Hepatocyte (in vitro differentiated cells): ENCODE measurements at regions not wholly inside any gene's neighbourhood (a gene's known extent, or its start where the extent isn't known, plus 50 kb on each side); places are given as distances from the start of the nearest gene placed in this dataset.
A peak's percentile ranks its signal among the peaks of the same experiment; 100 is the strongest.

Source experiments
- DNase-seq: peaks from one replicate; pipeline ENCODE4 v3.0.0-alpha.2; 2016; ENCODE audit warnings: low spot score
- H2AFZ ChIP-seq: fragments of 200-600 bp; sonication (generic); 2 replicates; pipeline ENCODE4 v1.6.0; 2016; ENCODE audit warnings: antibody characterized with exemption, mild to moderate bottlenecking
- H3K27ac ChIP-seq: fragments of 200-600 bp; sonication (generic); 2 replicates; pipeline ENCODE4 v1.5.1; 2016; ENCODE audit warnings: mild to moderate bottlenecking
- H3K27me3 ChIP-seq: fragments of 200-600 bp; sonication (generic); 2 replicates; pipeline ENCODE4 v1.6.1; 2016
- H3K36me3 ChIP-seq: fragments of 200-600 bp; sonication (generic); replicated peaks from 2 replicates; pipeline ENCODE4 v1.5.1; 2016; ENCODE audit warnings: low read depth; ENCODE audit not compliant: insufficient read depth
- H3K4me1 ChIP-seq: fragments of 200-600 bp; sonication (generic); 2 replicates; pipeline ENCODE4 v1.5.1; 2016; ENCODE audit warnings: mild to moderate bottlenecking, moderate library complexity; ENCODE audit not compliant: insufficient read depth
- H3K4me2 ChIP-seq: fragments of 200-600 bp; sonication (generic); 2 replicates; pipeline ENCODE4 v1.6.0; 2016
- H3K4me3 ChIP-seq: fragments of 200-600 bp; sonication (generic); 2 replicates; pipeline ENCODE4 v1.5.1; 2016; ENCODE audit warnings: mild to moderate bottlenecking
- H3K79me2 ChIP-seq: fragments of 200-600 bp; sonication (generic); 2 replicates; pipeline ENCODE4 v1.6.0; 2017; ENCODE audit warnings: mild to moderate bottlenecking
- H3K9me2 ChIP-seq: fragments of 200-600 bp; sonication (generic); replicated peaks from 2 replicates; pipeline ENCODE4 v1.6.0; 2017; ENCODE audit warnings: mild to moderate bottlenecking; ENCODE audit not compliant: insufficient read depth
- H3K9me3 ChIP-seq: fragments of 200-600 bp; sonication (generic); 2 replicates; pipeline ENCODE4 v1.5.1; 2016; ENCODE audit warnings: low read depth, mild to moderate bottlenecking
- H4K20me1 ChIP-seq: fragments of 200-600 bp; sonication (generic); 2 replicates; pipeline ENCODE4 v1.6.0; 2016; ENCODE audit warnings: mild to moderate bottlenecking; ENCODE audit not compliant: insufficient read depth, poor library complexity, severe bottlenecking
- CTCF ChIP-seq: fragments of 200-600 bp; sonication (generic); IDR thresholded peaks from 2 replicates; pipeline ENCODE4 v1.5.1; 2016; ENCODE audit warnings: antibody characterized with exemption, mild to moderate bottlenecking; ENCODE audit not compliant: poor library complexity
- EZH2 ChIP-seq: fragments of 200-600 bp; sonication (generic); IDR thresholded peaks from 2 replicates; pipeline ENCODE4 v1.6.1; 2016; ENCODE audit warnings: antibody characterized with exemption, mild to moderate bottlenecking, borderline replicate concordance
- EZH2phosphoT487 ChIP-seq: fragments of 200-600 bp; sonication (generic); IDR thresholded peaks from one replicate; pipeline ENCODE4 v1.6.1; 2018; ENCODE audit warnings: antibody characterized with exemption, mild to moderate bottlenecking, low read depth, moderate library complexity; ENCODE audit not compliant: unreplicated experiment, severe bottlenecking
- WGBS: methylation state at CpG from one replicate; pipeline ENCODE4 v1.1.6; 2016; ENCODE audit warnings: low lambda C conversion rate; ENCODE audit errors: missing lambda C conversion rate; 5-methylcytosine and 5-hydroxymethylcytosine counted together

- Histone ChIP-seq H3K9me3 (no peaks in the 10 kb centered on the region), H3K79me2 (no peaks in the 10 kb centered on the region), H3K36me3 (no peaks in the 10 kb centered on the region), H4K20me1 (no peaks in the 10 kb centered on the region), H3K4me3 (no peak overlapping the region), H2AFZ (no peak overlapping the region), H3K4me1 (no peaks in the 10 kb centered on the region), H3K9me2 (no peaks in the 10 kb centered on the region), H3K27ac (no peak overlapping the region), H3K4me2 (no peak overlapping the region), H3K27me3 (no peaks in the 10 kb centered on the region)
- TF ChIP-seq EZH2 = no peak
- no peak for TF ChIP-seq CTCF
- no peak for TF ChIP-seq EZH2phosphoT487
- no peak for DNase-seq
- WGBS = 92% methylated on average over 2 of the region's 2 CpGs
Measured at GRCh38 chr5:72612810-72613209, 105.6 kb upstream of the ZNF366 start.

- Histone ChIP-seq H3K9me2 (no peaks in the 10 kb centered on the region), H3K4me1 (no peaks in the 10 kb centered on the region), H3K27me3 (no peaks in the 10 kb centered on the region), H3K79me2 (no peaks in the 10 kb centered on the region), H3K4me3 (no peak overlapping the region), H4K20me1 (no peaks in the 10 kb centered on the region), H2AFZ (no peak overlapping the region), H3K4me2 (no peak overlapping the region), H3K27ac (no peak overlapping the region), H3K36me3 (no peaks in the 10 kb centered on the region), H3K9me3 (no peaks in the 10 kb centered on the region)
- TF ChIP-seq EZH2 (no peak), CTCF (peak; percentile 88)
- peak; percentile 88 for DNase-seq
- 29% methylated on average over 6 of the region's 6 CpGs for WGBS
Measured at GRCh38 chr5:72611118-72611730, 104.0 kb upstream of the ZNF366 start.

- H3K4me2 ChIP-seq = no peak overlapping the region
- no peaks in the 10 kb centered on the region for H3K9me3 ChIP-seq
- no peaks in the 10 kb centered on the region for H3K36me3 ChIP-seq
- H3K27ac ChIP-seq = no peak overlapping the region
- no peak for TF ChIP-seq CTCF
- no peak for TF ChIP-seq EZH2phosphoT487
- no peak for TF ChIP-seq EZH2
- no peaks in the 10 kb centered on the region for H3K79me2 ChIP-seq
- H3K27me3 ChIP-seq = no peaks in the 10 kb centered on the region
- no peak overlapping the region for H3K4me3 ChIP-seq
- H2AFZ ChIP-seq = no peak overlapping the region
- DNase-seq = no peak
- WGBS = 88% methylated on average over 3 of the region's 3 CpGs
- H3K4me1 ChIP-seq = no peaks in the 10 kb centered on the region
- H4K20me1 ChIP-seq = no peaks in the 10 kb centered on the region
- H3K9me2 ChIP-seq = no peaks in the 10 kb centered on the region
Measured at GRCh38 chr5:72608926-72609325, 101.7 kb upstream of the ZNF366 start.

- H3K4me3 ChIP-seq = no peak overlapping the region
- DNase-seq = peak; percentile 29
- H3K4me1 ChIP-seq = peaks cover 6% of the 10 kb centered on the region
- no peaks in the 10 kb centered on the region for H3K9me3 ChIP-seq
- no peaks in the 10 kb centered on the region for H3K36me3 ChIP-seq
- no peak overlapping the region for H3K27ac ChIP-seq
- H3K79me2 ChIP-seq = no peaks in the 10 kb centered on the region
- no peak overlapping the region for H2AFZ ChIP-seq
- no peak overlapping the region for H3K4me2 ChIP-seq
- TF ChIP-seq EZH2 (no peak), EZH2phosphoT487 (no peak), CTCF (no peak)
- no peaks in the 10 kb centered on the region for H3K27me3 ChIP-seq
- no peaks in the 10 kb centered on the region for H3K9me2 ChIP-seq
- no peaks in the 10 kb centered on the region for H4K20me1 ChIP-seq
- 78% methylated on average over 8 of the region's 8 CpGs for WGBS
Measured at GRCh38 chr5:72608297-72608696, 101.1 kb upstream of the ZNF366 start.
